ENCODE measurements at regions not wholly inside any gene's neighbourhood (a gene's known extent, or its start where the extent isn't known, plus 50 kb on each side); places are given as distances from the start of the nearest gene placed in this dataset.

DNA sequence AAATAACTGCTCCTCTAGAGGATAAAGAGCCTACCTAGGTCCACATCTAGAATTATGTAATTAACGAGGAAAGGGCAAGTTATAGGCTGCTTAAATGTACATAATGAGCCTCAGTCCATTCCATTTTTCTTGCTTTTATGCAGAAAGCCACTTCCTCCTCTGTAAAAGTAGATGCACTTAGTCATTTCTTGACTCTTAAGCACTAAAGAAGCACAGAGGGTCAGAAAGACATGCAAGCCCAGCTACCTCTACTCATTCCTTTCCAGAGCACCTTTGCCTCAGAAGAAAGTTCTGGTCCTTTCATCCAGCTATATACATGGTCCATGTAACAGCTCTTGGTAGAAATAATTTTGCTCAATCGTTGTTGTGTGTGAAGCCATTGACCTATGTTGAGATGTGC is 308.0 kb upstream of the NREP start:
- TF ChIP-seq, protein P1, sequence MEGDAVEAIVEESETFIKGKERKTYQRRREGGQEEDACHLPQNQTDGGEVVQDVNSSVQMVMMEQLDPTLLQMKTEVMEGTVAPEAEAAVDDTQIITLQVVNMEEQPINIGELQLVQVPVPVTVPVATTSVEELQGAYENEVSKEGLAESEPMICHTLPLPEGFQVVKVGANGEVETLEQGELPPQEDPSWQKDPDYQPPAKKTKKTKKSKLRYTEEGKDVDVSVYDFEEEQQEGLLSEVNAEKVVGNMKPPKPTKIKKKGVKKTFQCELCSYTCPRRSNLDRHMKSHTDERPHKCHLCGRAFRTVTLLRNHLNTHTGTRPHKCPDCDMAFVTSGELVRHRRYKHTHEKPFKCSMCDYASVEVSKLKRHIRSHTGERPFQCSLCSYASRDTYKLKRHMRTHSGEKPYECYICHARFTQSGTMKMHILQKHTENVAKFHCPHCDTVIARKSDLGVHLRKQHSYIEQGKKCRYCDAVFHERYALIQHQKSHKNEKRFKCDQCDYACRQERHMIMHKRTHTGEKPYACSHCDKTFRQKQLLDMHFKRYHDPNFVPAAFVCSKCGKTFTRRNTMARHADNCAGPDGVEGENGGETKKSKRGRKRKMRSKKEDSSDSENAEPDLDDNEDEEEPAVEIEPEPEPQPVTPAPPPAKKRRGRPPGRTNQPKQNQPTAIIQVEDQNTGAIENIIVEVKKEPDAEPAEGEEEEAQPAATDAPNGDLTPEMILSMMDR (conservative IDR thresholded peaks at IDR 0.05; ENCODE audit: low read depth, low read length) = no peak
- TF ChIP-seq EZH2 (IDR thresholded peaks at IDR 0.05; ENCODE audit: borderline replicate concordance, low read depth, low read length, poor library complexity, severe bottlenecking) = no peak
- Histone ChIP-seq H3K27me3 (replicated peaks; ENCODE audit: insufficient read depth, low read depth, low read length, poor library complexity) (no peaks in the 10 kb centered on the region), H3K27ac (ENCODE audit: low read depth, low read length, poor library complexity, severe bottlenecking) (no peak overlapping the region), H3K36me3 (ENCODE audit: insufficient read depth, low read length, poor library complexity, severe bottlenecking) (no peaks in the 10 kb centered on the region), H3K4me3 (ENCODE audit: low read depth, low read length, poor library complexity, severe bottlenecking) (no peak overlapping the region), H3K9me3 (ENCODE audit: low read depth, low read length, poor library complexity, severe bottlenecking) (no peaks in the 10 kb centered on the region), H3K4me1 (ENCODE audit: insufficient read depth, low read length, poor library complexity, severe bottlenecking) (no peaks in the 10 kb centered on the region)
- no peak for DNase-seq (ENCODE audit: low spot score)
- BruUV-seq (replicated peaks) = no TSS peak
- CTCF ChIA-PET = no interaction called here
- POLR2A ChIA-PET (ENCODE audit: low non-redundant PET) = no interaction called here
- intact Hi-C loops (cut with micrococcal nuclease; ENCODE audit: unreplicated experiment) = no loop called here

DNA sequence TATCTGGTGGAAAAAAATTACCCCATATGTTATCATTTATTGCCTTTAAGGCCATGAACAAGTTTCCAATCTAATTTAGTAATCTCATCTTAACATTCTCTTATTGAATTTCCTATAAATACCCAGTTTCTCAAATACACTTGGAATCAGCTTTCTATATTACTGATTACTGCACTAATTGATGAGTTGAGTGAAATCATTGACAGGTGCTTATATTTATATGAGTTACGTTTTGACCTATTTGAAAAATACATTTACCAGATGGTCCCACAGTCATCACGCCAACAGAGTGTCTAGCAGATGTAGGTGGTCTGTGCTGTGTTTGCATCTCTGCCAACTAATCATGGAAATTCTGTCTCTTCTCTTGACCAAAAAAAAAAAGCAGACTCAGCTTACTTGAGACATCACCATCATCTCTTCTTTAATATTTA is 307.3 kb upstream of the NREP start:
- CTCF ChIA-PET = no interaction called here
- no peak overlapping the region for H3K27ac ChIP-seq (ENCODE audit: low read depth, low read length, poor library complexity, severe bottlenecking)
- no peaks in the 10 kb centered on the region for H3K4me1 ChIP-seq (ENCODE audit: insufficient read depth, low read length, poor library complexity, severe bottlenecking)
- no peaks in the 10 kb centered on the region for H3K36me3 ChIP-seq (ENCODE audit: insufficient read depth, low read length, poor library complexity, severe bottlenecking)
- no TSS peak for BruUV-seq (replicated peaks)
- H3K27me3 ChIP-seq (replicated peaks; ENCODE audit: insufficient read depth, low read depth, low read length, poor library complexity) = no peaks in the 10 kb centered on the region
- intact Hi-C loops (cut with micrococcal nuclease; ENCODE audit: unreplicated experiment) = no loop called here
- no peak for DNase-seq (ENCODE audit: low spot score)
- TF ChIP-seq, protein P1 (conservative IDR thresholded peaks at IDR 0.05; ENCODE audit: low read depth, low read length) = no peak
- no peak for TF ChIP-seq EZH2 (IDR thresholded peaks at IDR 0.05; ENCODE audit: borderline replicate concordance, low read depth, low read length, poor library complexity, severe bottlenecking)
- no peak overlapping the region for H3K4me3 ChIP-seq (ENCODE audit: low read depth, low read length, poor library complexity, severe bottlenecking)
- POLR2A ChIA-PET (ENCODE audit: low non-redundant PET) = no interaction called here
- H3K9me3 ChIP-seq (ENCODE audit: low read depth, low read length, poor library complexity, severe bottlenecking) = no peaks in the 10 kb centered on the region

DNA sequence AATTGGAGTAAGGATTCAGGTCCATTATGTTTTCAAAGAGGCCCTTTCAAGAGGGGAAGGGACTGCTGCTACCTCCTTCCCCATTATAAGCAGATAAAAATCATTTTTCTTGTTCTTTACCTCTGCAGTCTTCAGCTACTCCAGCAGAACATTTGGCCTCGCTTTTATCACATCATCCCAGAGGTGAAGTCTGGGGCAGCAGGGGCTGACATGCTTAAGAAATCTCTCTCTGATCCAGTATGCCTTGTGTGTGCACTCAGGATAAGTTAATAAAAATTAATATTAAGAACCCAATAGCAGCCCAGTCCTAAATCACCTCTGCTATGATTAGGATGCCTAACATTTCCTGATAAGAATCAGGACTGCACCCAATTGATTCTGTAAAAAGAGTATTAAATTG is 306.9 kb upstream of the NREP start:
- Histone ChIP-seq H3K27ac (ENCODE audit: low read depth, low read length, poor library complexity, severe bottlenecking) (no peak overlapping the region), H3K4me1 (ENCODE audit: insufficient read depth, low read length, poor library complexity, severe bottlenecking) (no peaks in the 10 kb centered on the region), H3K4me3 (ENCODE audit: low read depth, low read length, poor library complexity, severe bottlenecking) (no peak overlapping the region), H3K27me3 (replicated peaks; ENCODE audit: insufficient read depth, low read depth, low read length, poor library complexity) (no peaks in the 10 kb centered on the region), H3K9me3 (ENCODE audit: low read depth, low read length, poor library complexity, severe bottlenecking) (no peaks in the 10 kb centered on the region), H3K36me3 (ENCODE audit: insufficient read depth, low read length, poor library complexity, severe bottlenecking) (no peaks in the 10 kb centered on the region)
- no TSS peak for BruUV-seq (replicated peaks)
- intact Hi-C loops (cut with micrococcal nuclease; ENCODE audit: unreplicated experiment) = no loop called here
- TF ChIP-seq, protein P1 (conservative IDR thresholded peaks at IDR 0.05; ENCODE audit: low read depth, low read length) = no peak
- no peak for TF ChIP-seq EZH2 (IDR thresholded peaks at IDR 0.05; ENCODE audit: borderline replicate concordance, low read depth, low read length, poor library complexity, severe bottlenecking)
- POLR2A ChIA-PET (ENCODE audit: low non-redundant PET) = no interaction called here
- DNase-seq (ENCODE audit: low spot score) = no peak
- CTCF ChIA-PET = no interaction called here

Data from A673 (cell line).